Activated CD4-positive, alpha-beta T cell treated with anti-CD3 and anti-CD28 coated beads, Interleukin-2, Interleukin-4, amounts not matched to agents 100 ng/mL and 50 ng/mL, durations not matched to agents 16 hours and 8 hours (primary cell): ENCODE measurements at regions not wholly inside any gene's neighbourhood (a gene's known extent, or its start where the extent isn't known, plus 50 kb on each side); places are given as distances from the start of the nearest gene placed in this dataset.
A peak's percentile ranks its signal among the peaks of the same experiment; 100 is the strongest.

ENCODE experiments used
- DNase-seq: peaks from one replicate; pipeline ENCODE4 v3.0.0-alpha.2; 2020; ENCODE audit warnings: low spot score

DNA sequence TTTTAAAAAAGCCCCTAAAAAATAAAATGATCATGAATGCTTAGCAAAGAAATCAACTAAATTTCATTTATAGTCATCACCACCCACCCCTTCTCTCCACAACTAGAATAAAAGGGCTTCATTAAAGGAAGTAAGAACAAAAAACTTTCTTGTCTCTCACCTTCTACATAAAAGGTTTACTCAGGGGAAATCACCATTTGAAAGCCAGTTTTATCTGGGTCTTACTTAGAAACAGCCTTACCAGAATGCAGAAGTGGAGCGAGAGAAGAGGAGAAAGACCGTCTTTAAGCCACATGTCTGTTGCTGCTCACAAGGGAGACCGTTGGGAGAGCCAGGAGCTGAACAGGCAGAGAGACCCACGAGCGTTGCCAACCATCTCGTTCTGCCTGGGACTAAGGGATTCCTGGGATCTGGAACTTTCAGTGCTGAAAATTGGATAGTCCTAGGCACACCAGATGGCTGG, 350.1 kb upstream of the PROK2 start:
- DNase-seq = peak; percentile 17

DNA sequence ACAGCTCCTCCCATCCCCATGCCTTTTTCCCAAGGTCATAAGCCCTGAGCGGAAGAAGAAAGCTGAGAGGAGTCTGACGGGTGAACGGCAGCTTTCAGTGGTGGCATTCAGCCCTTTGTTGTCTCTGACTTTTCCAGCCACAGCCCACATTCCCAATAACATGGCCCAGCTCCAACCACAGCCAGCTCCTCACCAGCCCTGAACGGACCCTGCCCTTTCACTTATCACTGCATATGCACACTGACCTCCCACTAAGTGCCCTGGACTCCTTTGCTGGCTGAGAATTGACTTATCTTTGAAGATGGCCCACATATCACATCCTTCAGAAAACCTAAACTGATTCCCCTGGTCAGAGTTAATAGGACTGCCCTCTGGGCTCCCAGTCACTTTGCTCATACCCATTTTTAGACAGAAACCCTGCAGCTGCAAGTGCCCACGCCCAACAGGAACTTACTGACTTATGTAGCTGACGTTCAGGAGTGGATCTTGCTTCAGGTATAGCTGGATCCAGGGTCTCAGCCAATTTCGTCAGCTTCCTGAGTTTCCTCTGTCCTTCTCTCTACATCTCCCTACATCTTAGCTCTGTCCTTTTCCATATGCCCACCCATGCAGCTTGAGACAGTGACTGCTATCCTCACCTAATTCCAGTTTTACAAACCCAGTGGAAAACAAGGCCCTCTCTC, 348.5 kb upstream of the PROK2 start:
- no peak for DNase-seq

DNA sequence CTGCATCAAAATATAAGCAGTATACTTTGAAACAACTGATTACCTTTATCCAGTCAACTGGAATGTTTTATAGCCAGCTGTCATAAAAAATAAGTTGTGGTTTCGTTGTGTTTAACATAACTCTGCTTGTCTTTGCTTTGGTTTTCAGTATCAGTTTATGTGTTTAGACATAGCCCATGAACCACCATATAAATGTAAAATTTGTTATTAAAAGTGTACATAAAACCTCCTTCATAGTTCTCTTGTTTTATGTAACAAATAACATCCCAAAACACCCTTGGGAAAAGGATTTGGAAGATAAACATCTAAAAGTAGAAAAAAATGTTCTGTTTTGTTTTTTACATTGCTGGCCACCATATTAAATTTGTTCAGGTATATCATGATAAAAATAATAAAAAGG, 347.0 kb upstream of the PROK2 start:
- DNase-seq = no peak

DNA sequence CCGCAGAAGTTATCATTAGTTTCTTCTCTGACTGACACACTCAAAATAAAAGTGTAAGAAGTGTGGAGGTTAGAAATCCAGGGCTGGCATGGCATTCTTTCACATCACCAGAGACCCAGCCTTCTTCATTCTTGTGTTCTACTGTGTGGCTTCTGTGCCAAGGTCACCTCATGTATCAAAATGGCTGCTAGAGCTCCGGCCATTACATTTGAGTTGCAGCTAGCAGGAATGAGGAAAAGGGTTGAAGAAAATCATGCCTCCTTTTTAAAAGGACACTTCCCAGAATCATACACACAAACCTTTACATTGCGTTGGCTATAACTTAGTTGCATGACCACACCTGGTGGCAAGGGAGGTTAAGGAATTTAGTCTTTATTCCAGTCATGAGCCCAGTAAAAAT, 345.6 kb upstream of the PROK2 start:
- DNase-seq = no peak

DNA sequence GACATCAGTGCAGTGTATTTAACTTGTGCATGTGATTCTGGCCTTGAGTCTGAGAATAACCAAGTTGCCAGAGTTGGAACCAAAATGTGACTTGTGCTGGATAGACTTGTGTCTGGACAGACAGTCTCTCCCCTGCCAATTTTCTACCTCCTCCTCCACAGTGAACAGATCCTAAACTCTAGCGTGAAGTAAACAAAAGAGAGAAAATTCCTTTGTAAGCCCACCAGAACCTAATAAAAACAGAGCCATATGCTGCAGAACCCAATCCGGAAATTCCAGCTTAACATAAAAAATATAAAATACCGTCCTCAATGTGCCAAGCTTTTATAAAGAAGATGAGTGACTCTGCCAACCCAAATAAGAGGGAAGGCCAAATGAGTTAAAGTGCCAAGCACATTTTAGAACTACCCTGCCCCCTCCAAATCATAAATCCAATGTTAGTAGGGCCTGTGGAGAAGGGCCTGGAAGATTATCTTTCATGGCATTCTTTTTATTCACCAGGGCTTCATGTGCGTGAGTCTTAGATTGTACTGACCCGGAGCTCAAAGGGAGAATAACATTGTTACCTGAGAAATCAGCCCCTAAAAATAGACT, 344.6 kb upstream of the PROK2 start:
- DNase-seq = no peak

DNA sequence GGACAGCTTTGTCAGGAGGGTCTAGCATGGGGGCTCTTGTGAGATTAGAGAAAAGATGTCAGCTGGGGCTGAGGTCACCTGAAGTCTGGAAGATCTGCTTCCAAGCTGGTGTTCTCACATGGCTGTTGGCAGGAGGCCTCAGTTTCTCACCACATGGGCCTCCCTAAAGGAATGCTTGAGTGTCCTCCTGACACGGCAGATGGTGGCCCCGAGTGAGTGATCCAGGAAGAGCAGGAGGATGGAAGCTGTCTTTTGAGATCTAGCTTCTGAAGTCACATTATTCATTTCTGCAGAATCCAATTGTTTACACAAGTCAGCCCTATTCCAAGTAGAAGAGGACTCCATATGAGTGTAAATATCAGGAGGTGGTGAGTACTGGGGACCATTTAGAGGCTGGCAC, 344.0 kb upstream of the PROK2 start:
- DNase-seq = no peak

DNA sequence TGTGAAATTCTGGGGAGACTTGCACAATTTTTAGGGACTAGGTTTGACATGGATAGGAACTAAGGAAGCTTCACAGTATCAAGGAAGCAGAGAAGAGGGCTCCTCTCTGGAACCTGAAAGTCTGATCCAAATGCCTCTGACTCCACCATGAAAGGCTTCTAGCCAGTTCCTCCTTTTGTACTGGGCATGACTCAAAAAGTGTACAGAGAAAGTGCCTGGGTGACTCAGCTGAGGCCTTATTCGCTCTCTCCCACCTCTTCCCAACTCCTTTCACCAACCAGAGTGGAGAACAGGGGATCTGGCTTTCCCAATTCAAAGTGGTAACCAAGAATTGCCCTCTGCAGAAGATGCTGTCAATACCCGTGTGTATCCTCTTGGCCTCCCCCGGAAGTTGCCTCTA, 342.9 kb upstream of the PROK2 start:
- DNase-seq = no peak

DNA sequence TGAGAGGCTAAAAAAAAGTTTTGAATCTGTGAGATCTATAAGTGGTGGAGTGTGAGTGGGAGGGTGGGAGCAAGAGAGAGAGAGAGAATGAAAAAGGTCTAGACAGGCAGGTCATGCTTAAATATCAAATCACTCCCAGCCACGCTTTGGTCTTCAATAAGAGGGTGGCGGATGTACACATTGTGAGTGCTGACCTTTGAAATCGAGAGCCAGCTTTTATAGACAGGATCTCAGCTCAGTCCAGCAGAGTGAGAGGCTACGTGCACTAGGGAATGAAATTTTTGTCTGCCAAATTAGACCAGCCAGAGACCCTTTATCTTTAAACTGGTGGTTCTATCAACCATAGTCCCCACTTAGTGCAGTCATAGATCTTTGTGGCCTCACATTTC, 342.3 kb upstream of the PROK2 start:
- no peak for DNase-seq

DNA sequence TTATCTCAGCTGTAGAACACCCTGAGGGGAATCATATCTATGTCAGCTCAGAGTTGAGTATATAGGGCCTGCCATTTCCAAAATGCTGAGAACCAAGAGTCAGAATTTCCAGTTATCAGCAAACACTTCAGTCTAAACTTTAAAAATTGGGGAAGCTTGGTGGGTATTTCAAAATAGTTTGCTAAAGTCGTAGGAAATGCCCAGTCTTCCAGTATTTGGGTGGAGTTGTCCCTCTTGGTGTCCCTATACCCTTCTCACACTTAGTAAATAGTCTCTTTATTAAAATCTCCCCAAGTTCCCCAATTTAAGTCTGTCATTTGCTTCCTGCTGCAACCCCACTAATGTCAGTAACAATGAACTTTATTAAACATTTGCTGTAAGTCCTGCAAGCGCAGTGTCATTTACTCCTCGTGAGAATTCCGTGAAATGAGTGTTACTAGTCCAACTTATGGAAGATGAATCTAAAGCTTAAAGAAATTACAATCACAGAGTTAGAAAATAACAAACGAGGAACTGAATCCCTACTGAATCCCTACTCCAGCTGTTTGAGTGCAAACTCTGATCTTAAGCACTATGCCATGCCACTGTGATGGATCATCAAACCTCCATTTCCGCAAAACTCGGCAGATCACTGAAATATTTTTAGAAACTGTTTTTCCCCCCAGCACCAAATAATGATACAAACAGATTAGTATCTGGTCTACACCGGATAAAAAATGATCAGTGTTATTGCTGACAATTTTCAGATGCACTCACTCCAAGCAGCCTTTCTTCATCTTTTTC, 341.7 kb upstream of the PROK2 start:
- DNase-seq = no peak

DNA sequence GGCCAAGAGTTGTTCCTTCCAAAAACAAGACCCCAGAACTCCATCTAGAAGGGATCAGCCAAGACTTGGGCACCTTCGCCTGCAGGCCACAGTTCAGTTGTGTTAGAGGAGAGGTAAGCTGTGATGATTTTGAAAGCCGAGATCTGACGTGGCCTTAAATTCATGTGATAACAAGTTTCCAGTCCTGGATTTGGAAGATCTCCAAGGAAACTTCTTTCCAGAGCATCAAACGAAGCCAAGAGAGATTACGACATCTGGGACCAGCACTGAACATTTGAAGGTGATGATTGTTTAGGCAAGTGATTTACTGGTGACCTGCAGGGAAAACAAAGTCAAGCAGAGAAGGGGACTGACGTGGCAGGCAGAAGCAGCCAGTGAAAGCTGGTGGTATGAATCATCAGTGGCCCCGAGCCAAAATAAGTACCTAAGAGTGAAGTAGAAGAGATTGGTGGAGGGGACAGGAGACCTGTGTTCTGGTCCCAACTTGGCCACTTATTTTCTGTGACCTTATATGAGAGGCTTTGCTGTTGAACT, 339.0 kb upstream of the PROK2 start:
- DNase-seq = peak; percentile 53

DNA sequence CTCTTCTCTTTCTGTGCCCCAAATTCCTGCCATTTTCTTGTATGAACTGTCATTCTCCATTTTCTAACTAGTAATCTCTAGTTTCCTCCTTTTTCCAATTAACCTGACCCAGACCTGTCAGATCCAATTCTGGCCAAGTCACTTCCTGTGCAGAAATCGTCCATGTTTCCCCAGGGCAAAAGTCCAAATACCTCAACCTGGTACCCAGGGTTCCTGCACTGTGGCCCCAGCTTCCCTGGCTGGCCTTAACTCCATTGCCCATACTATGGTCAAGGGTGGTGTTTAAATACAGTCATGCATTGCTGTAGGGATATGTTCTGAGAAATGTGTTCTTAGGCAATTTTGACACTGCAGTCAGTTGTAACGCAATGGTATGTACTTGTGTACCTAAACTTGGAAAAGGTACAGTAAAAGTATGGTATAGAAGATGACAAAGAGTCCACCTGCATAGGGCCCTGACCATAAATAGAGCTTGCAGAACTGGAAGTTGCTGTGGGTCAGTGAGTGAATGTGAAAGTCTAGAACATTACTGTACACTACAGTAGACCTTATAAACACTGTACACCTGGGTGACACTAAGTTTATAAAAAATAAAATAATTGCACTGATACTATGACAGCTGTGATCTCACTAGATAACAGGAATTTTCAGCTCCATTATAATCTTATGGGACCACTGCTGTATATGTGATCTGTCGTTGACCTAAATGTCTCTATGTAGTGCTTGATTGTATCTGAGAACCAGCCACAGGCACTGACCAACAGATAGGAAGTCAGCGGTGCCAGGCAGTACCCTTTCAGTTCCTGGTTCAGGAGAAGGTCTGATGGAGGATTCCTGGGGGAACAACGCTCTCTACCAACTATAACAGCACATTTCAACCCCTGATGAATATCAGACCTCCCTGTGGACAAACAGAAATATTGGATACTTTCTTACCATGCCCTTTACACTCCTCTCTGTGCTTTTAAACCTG, 336.1 kb upstream of the PROK2 start:
- DNase-seq = no peak

DNA sequence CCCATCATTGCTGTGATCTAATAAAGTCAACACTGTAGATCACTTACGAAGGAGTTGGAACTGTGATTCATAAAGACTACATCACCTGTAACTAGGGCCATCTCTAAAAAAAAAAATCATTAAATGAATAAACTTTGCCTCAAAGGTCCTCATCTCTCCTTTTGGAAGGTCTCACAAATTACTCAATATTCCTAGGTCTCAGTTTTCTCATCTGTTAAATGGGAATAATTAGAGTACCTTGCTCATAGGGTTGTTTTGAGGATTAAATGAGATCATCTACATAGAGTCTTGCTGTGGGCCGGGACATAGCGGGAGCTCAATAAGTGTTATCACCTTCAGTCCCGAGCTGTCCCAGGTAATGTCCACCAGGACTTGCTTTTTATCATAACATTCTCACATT, 335.1 kb upstream of the PROK2 start:
- no peak for DNase-seq

DNA sequence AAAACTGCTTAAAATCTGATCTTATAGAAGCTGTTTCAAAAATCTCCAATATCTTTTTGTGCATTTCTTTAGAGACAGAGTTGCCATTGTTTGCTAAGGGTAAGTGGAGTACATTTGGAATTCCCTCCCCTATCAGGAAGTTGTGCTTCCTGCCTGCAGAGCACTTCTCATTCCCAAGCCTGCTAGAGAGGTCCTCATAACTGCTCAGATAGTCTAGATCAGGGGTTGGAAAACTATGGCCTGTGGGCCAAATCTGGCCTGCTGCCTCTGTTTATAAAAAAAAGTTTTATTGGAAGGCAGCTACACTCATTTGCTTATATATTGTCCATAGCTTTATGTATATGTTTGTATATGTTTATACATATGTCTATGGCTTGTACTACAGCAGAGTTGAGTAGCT, 333.7 kb upstream of the PROK2 start:
- no peak for DNase-seq

DNA sequence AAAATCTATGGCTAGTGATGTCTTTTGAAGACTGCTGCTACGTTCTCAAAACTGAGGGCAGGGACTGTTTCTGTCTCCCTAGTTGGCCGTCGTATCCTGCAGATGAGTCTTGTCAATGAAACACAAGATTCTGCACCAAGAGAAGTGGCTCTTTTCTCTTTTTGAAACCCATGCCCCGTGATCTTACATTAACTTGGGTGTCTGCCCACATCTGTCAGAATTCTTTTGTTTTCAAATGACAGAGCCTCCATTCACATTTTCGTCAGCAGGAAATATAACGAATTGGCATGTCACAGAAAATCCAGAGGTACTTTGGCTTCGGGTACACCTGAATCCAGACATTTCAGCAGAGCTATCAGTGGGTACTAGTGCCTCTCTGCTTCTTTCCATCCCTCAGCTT, 331.3 kb upstream of the PROK2 start:
- no peak for DNase-seq

DNA sequence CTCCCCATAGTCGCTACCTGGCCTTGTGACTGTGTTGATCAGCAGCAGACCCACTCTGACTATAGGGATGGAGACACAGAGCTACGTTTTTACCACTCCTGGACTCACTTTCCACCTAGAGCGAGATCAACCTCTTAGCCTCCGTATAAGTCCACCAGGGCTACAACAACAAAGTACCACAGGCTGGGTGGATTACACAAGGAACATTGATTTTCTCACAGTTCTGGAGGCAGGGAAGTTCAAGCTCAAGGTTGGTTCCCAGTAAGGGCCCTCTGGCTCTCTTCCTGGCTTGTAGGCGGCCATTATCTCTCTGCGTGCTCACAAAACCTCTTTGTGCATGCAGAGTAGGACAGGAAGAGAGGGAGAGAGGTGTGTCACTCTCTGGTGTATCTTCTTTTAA, 330.4 kb upstream of the PROK2 start:
- no peak for DNase-seq

DNA sequence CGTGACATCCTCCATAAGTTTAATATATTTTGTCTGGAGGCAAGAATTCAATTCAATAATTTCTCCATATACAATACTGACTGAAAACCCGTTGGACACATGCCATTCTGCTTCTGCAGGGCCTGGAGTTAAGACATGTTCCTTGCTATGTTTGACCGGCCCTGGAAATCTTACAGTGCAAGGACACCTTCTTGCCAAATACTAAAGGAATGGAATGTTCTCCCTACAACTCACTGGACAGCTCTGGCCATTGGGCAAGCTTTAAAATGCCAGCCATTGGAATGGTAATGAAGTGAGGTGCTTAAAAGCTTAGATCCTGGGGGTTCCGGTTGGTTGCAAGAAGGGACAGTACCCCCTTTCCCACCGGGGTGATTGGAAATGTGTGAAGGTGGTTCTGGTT, 329.8 kb upstream of the PROK2 start:
- no peak for DNase-seq

DNA sequence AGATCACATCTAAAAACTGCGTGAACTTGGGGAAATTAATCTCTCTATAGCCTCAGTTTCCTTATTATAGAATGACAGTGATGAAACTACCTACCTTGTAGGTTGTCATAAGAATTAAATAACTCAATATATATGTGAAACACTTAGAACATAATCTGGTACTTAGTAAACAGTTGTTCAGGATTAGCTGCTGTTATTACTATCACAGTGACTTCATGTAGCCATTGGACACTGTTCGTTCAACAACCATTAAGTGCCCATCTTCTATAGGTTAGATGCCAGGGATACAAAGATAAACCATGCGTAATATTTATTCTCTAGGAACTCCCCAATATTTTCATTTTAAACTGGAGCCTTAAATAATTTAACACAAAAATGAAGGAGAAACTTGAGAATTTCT, 329.0 kb upstream of the PROK2 start:
- DNase-seq = no peak

DNA sequence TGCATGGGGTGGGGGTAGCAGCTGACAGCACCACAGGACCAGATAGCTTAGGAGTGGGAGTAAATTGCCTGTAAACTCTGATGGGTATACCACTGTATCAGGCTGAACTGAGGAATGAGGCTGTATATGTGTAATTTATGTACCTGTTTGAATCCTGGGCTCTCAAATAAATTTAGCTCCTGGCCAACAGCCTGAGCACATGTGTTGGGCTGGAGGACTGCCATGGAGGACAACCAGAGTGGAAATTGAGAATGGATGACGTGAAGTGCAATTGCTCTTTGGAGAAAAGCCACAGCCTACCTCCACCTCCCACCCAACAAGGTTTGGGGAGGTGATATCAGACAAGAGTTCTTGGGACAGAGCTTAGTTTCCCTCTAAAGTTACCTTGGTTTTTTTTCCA, 328.6 kb upstream of the PROK2 start:
- no peak for DNase-seq

DNA sequence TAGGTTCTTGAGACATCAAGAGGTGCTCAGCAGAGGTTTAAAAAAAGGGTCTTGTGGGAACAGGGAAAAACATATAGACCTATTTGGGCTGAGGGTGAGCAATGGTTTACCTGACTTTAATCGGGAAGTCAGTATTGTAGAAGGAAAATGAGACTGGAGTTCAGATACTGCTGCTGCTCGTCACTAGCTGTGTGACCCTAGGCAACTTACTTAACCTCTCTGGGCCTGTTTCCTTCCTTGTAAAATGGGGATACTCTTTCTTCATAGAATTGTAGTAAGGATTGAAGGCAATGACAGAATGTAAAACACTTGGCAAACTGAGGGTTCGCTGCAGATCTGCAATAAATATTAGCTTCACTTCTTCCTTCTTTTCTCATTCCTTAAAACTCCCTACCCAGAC, 327.5 kb upstream of the PROK2 start:
- no peak for DNase-seq

DNA sequence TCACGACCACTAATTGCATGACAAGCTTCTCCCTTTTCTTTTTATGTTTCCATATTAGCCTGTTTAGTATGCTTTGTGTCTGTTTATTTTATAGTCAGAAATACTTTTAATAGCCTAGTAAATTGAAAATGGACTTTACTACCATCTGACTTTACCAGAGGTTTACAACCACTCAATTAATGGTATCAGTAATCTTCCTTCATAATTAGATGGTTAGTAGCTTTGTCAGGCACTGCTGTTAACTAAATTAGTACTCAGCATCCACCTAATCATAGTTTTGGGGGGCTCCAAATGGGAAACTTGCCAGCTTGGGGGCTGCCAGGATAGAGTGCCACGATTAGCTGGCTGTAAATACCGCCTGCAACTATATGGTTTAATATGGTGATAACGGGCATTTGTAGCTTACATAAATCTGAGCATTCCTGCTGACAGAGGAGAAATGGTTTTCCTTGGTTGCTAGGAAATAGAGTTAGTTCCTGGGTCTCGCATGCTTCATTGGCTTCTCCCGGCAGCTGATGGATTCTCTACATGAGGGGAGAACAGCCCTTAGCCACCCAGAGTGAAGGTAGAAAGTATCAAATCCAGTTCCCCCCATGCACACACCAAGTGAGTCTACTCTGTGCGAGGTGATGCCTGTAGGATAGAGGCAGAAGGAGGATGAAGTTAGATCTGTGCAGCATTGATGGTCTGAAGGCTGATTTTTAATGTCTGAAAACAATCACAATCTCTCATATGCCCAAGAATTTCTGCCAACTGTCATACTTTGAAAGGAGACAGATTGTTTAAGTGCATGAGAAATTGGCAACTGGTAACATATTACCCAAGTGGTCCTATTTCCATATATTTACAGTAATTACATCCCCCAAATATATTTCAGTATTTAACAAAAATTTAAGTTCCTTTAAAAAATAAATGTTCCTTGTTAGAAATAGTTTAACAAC, 326.6 kb upstream of the PROK2 start:
- DNase-seq = no peak
